SK-N-MC (cell line): ENCODE measurements at regions not wholly inside any gene's neighbourhood (a gene's known extent, or its start where the extent isn't known, plus 50 kb on each side); places are given as distances from the start of the nearest gene placed in this dataset.

Source experiments
- EZH2 ChIP-seq: fragments of 200-600 bp; sonication (generic); IDR thresholded peaks from one replicate; pipeline ENCODE4 v1.6.1; 2017; ENCODE audit warnings: antibody characterized with exemption
- FOXP2 ChIP-seq: optimal IDR thresholded peaks from 2 replicates; pipeline ENCODE3; 2011; ENCODE audit warnings: mild to moderate bottlenecking, moderate library complexity; ENCODE audit not compliant: insufficient read depth; ENCODE audit errors: extremely low read length, control extremely low read depth
- POLR2AphosphoS5 ChIP-seq: IDR thresholded peaks from 2 replicates; pipeline ENCODE4 v1.6.1; 2012; ENCODE audit warnings: mild to moderate bottlenecking, low read depth, low read length, borderline replicate concordance

GRCh38 chr1:168792592-168793125 lies 63.7 kb upstream of the DPT start:
- TF ChIP-seq POLR2AphosphoS5: no peak
- TF ChIP-seq EZH2: no peak
- TF ChIP-seq FOXP2: no peak
